ENCODE measurements at regions not wholly inside any gene's neighbourhood (a gene's known extent, or its start where the extent isn't known, plus 50 kb on each side); places are given as distances from the start of the nearest gene placed in this dataset.

DNA sequence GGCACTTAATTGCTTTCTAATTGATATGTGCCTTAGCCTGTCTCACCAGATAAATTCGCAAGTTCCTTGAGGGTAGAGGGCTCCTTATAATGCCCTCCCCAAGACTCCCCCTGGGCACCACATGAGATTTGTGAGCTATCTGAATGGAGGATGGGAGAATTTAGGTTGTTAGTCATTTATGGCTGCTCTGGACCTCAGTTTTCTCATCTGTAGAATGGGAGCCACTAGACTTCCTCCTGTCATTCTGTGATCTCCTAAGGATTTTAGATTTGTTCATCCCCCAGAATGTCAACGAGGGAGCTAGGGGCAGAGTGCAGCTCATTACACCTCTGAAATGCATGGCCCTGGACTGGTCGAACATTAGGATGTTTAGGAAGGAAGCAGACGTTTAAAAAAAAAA lies 294.6 kb downstream of the MIAT start:
- no peaks in the 10 kb centered on the region for H3K79me2 ChIP-seq (ENCODE audit: insufficient read depth, low read length)
- H2AFZ ChIP-seq (ENCODE audit: low read depth, low read length) = no peak overlapping the region
- no peak overlapping the region for H3K4me2 ChIP-seq (ENCODE audit: low read length)
- no peak overlapping the region for H3K9ac ChIP-seq (ENCODE audit: low read length)
- Mint-ChIP-seq H3K36me3 (ENCODE audit: low read depth, unreplicated experiment) (no peaks in the 10 kb centered on the region), H3K4me3 (ENCODE audit: unreplicated experiment) (no peak overlapping the region), H3K27me3 (ENCODE audit: low read depth, unreplicated experiment) (peaks cover 44% of the 10 kb centered on the region), H3K27ac (ENCODE audit: unreplicated experiment) (no peak overlapping the region), H3K4me1 (ENCODE audit: low read depth, unreplicated experiment) (peaks cover 8% of the 10 kb centered on the region), H3K9me3 (ENCODE audit: unreplicated experiment) (peaks cover 3% of the 10 kb centered on the region)
- TF ChIP-seq EZH2 (IDR thresholded peaks at IDR 0.05; ENCODE audit: insufficient read depth, low read length) (no peak), CTCF (IDR thresholded peaks at IDR 0.05; ENCODE audit: insufficient read depth, low read depth, low read length) (no peak)
- H3K4me1 ChIP-seq (ENCODE audit: insufficient read depth, low read length) = no peaks in the 10 kb centered on the region
- no peaks in the 10 kb centered on the region for H3K36me3 ChIP-seq (ENCODE audit: insufficient read depth, low read length)
- H3K27ac ChIP-seq (ENCODE audit: low read depth, low read length) = no peak overlapping the region
- H3K27me3 ChIP-seq (ENCODE audit: insufficient read depth, low read length) = peaks cover 44% of the 10 kb centered on the region
- H3K9me3 ChIP-seq (ENCODE audit: insufficient read depth, low read depth, low read length) = no peaks in the 10 kb centered on the region
- DNase-seq (ENCODE audit: low read depth) = no peak
- H4K20me1 ChIP-seq (ENCODE audit: insufficient read depth, low read length) = no peaks in the 10 kb centered on the region
- no peak overlapping the region for H3K4me3 ChIP-seq (ENCODE audit: insufficient read depth, low read depth, low read length)
- no peak for FAIRE-seq

DNA sequence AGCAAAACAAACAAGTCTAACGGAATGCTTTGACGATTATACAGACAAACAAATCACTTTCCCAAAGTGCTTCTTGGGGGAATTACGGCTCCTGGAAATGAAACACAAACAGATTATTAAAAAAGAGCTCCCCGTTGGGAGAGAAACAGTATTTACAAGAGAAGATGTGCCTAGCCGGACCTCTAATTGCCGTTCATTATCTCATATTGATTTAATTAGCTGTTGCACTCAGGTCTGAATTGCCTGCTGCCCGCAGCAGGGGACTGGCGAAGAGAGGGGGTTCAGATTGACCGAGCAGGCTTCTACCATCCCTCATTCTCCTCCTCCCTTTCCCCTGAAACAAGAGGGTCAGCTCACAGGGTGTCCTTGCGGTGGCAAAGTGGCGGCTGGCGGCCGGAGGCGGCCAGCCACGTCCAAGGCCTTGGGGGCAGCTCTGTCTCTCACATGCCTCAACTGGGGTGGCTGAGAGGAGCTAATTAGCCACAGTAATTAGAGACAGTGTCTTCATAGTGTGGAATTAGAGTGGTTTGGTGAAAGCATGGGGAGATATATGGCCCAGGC lies 295.1 kb downstream of the MIAT start:
- no peaks in the 10 kb centered on the region for H3K9me3 ChIP-seq (ENCODE audit: insufficient read depth, low read depth, low read length)
- no peaks in the 10 kb centered on the region for H3K79me2 ChIP-seq (ENCODE audit: insufficient read depth, low read length)
- H3K4me3 Mint-ChIP-seq (ENCODE audit: unreplicated experiment) = no peak overlapping the region
- H3K36me3 Mint-ChIP-seq (ENCODE audit: low read depth, unreplicated experiment) = no peaks in the 10 kb centered on the region
- no peaks in the 10 kb centered on the region for H3K36me3 ChIP-seq (ENCODE audit: insufficient read depth, low read length)
- H3K27me3 ChIP-seq (ENCODE audit: insufficient read depth, low read length) = peaks cover 46% of the 10 kb centered on the region
- H3K27ac Mint-ChIP-seq (ENCODE audit: unreplicated experiment) = no peak overlapping the region
- H3K27ac ChIP-seq (ENCODE audit: low read depth, low read length) = no peak overlapping the region
- H3K27me3 Mint-ChIP-seq (ENCODE audit: low read depth, unreplicated experiment) = peaks cover 44% of the 10 kb centered on the region
- FAIRE-seq (no peak), DNase-seq (ENCODE audit: low read depth) (no peak)
- no peaks in the 10 kb centered on the region for H4K20me1 ChIP-seq (ENCODE audit: insufficient read depth, low read length)
- TF ChIP-seq EZH2 (IDR thresholded peaks at IDR 0.05; ENCODE audit: insufficient read depth, low read length) = no peak
- peaks cover 8% of the 10 kb centered on the region for H3K4me1 Mint-ChIP-seq (ENCODE audit: low read depth, unreplicated experiment)
- H2AFZ ChIP-seq (ENCODE audit: low read depth, low read length) = no peak overlapping the region
- H3K4me1 ChIP-seq (ENCODE audit: insufficient read depth, low read length) = no peaks in the 10 kb centered on the region
- H3K4me2 ChIP-seq (ENCODE audit: low read length) = peak overlapping the region; percentile 22
- H3K4me3 ChIP-seq (ENCODE audit: insufficient read depth, low read depth, low read length) = no peak overlapping the region
- H3K9me3 Mint-ChIP-seq (ENCODE audit: unreplicated experiment) = peaks cover 3% of the 10 kb centered on the region
- H3K9ac ChIP-seq (ENCODE audit: low read length) = no peak overlapping the region

DNA sequence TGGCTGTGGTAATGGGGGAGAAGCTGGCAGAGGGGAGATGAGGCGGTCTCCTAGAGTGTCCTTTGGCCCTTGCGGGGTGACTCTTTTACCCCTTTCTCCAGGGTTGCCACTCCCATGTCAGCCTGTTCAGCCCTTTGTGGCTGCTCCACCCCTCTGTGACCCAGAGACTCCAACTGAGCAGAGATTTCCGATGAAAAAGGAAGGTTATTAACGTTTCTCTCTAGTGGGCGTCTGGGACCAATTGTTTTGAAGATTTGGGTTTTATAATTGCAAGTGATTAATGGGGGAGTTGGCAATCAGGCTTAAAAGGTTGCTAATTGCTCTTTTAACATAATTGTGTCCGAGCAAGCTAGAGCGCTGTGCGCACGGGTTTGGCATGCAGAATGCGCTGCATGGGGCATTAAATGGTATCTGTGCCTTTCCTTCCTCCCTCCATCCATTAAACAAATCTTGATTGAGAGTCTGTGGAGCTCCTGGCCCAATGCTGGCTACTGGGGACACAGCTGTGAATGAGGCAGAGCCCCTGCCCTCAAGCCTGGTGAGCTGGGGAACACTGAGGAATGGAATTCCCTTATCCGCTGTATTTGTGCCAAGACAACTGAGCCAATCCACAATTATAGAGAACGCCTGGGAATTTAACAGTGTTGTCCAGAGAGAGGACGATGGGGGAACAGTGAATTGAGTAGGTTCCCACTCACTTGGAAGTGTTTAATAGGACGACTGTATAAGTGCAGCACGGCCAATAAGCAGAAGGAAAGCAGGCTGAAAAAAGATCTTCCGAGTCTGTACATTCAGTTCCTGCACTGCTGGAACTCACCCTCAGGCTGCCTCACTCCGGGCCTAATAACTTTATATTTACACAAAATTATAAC lies 295.9 kb downstream of the MIAT start:
- Mint-ChIP-seq H3K9me3 (ENCODE audit: unreplicated experiment) (peaks cover 3% of the 10 kb centered on the region), H3K27me3 (ENCODE audit: low read depth, unreplicated experiment) (peaks cover 44% of the 10 kb centered on the region), H3K4me3 (ENCODE audit: unreplicated experiment) (no peak overlapping the region), H3K36me3 (ENCODE audit: low read depth, unreplicated experiment) (no peaks in the 10 kb centered on the region), H3K4me1 (ENCODE audit: low read depth, unreplicated experiment) (peaks cover 8% of the 10 kb centered on the region), H3K27ac (ENCODE audit: unreplicated experiment) (no peak overlapping the region)
- DNase-seq (ENCODE audit: low read depth) = no peak
- H2AFZ ChIP-seq (ENCODE audit: low read depth, low read length) = no peak overlapping the region
- no peak for FAIRE-seq
- H3K9me3 ChIP-seq (ENCODE audit: insufficient read depth, low read depth, low read length) = no peaks in the 10 kb centered on the region
- H3K9ac ChIP-seq (ENCODE audit: low read length) = no peak overlapping the region
- no peak overlapping the region for H3K27ac ChIP-seq (ENCODE audit: low read depth, low read length)
- H3K4me1 ChIP-seq (ENCODE audit: insufficient read depth, low read length) = no peaks in the 10 kb centered on the region
- no peak overlapping the region for H3K4me3 ChIP-seq (ENCODE audit: insufficient read depth, low read depth, low read length)
- H3K27me3 ChIP-seq (ENCODE audit: insufficient read depth, low read length) = peaks cover 46% of the 10 kb centered on the region
- no peaks in the 10 kb centered on the region for H3K36me3 ChIP-seq (ENCODE audit: insufficient read depth, low read length)
- no peaks in the 10 kb centered on the region for H3K79me2 ChIP-seq (ENCODE audit: insufficient read depth, low read length)
- no peaks in the 10 kb centered on the region for H4K20me1 ChIP-seq (ENCODE audit: insufficient read depth, low read length)
- TF ChIP-seq CTCF (IDR thresholded peaks at IDR 0.05; ENCODE audit: insufficient read depth, low read depth, low read length) = no peak
- TF ChIP-seq EZH2 (IDR thresholded peaks at IDR 0.05; ENCODE audit: insufficient read depth, low read length) = no peak
- peak overlapping the region; percentile 22 for H3K4me2 ChIP-seq (ENCODE audit: low read length)

Measured in astrocyte (in vitro differentiated cells and primary cell).